Effector memory CD8-positive, alpha-beta T cell (primary cell): ENCODE measurements at regions not wholly inside any gene's neighbourhood (a gene's known extent, or its start where the extent isn't known, plus 50 kb on each side); places are given as distances from the start of the nearest gene placed in this dataset.

Source experiments
- ATAC-seq: fragments of 150-1000 bp; cut with Tn5 transposase; replicated peaks from 2 replicates; pipeline ENCODE4 v1.10.0; 2021; ENCODE audit warnings: mild to moderate bottlenecking, moderate library complexity
- DNase-seq, 3 experiments: peaks; one replicate each; pipeline ENCODE4 v3.0.0; 2021
- H3K27ac Mint-ChIP-seq, 2 donors: one replicate each; pipeline ENCODE4 v1.8.0; 2022; ENCODE audit warnings: mild to moderate bottlenecking in 2 of 2, mixed read lengths in 2 of 2, moderate library complexity in 2 of 2
- H3K27me3 Mint-ChIP-seq, 2 donors: one replicate each; pipeline ENCODE4 v1.8.0; 2022; ENCODE audit warnings: mixed read lengths in 2 of 2
- H3K36me3 Mint-ChIP-seq: one replicate; pipeline ENCODE4 v1.8.0; 2022; ENCODE audit warnings: mild to moderate bottlenecking, moderate library complexity, mixed read lengths; ENCODE audit not compliant: insufficient read depth
- H3K4me1 Mint-ChIP-seq, 2 donors: one replicate each; pipeline ENCODE4 v1.8.0; 2022; ENCODE audit warnings: low read depth in 2 of 2, mixed read lengths in 2 of 2
- H3K4me3 Mint-ChIP-seq, 2 donors: one replicate each; pipeline ENCODE4 v1.8.0; 2022; ENCODE audit warnings: mild to moderate bottlenecking in 2 of 2, mixed read lengths in 2 of 2, moderate library complexity in 2 of 2
- H3K9me3 Mint-ChIP-seq, 2 donors: one replicate each; pipeline ENCODE4 v1.8.0; 2022; ENCODE audit warnings: mixed read lengths in 2 of 2

DNA sequence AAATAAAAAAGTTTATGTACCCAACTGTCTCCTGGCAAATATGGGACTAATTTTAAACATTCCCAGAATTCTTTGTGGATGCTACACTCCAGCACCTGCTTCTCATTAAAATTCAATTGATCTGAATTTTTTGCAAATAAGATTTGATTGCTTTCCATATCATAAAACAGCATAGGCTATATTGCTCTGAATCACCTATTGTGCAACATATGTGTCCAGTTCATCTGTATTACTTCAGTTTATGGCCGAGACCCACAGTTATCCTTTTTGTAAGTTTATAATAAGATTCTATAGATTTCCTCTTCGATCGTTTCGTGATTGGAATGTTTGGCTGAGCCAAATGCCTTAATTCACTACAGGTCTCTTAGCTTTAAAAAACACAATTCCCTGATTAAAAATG is 351.1 kb downstream of the TFEC start:
- H3K4me1 Mint-ChIP-seq, result no peaks in the 10 kb centered on the region
- no peak overlapping the region for H3K27ac Mint-ChIP-seq
- no peaks in the 10 kb centered on the region for H3K27me3 Mint-ChIP-seq
- H3K4me3 Mint-ChIP-seq, result no peak overlapping the region
- DNase-seq, result no peak
- H3K9me3 Mint-ChIP-seq, result no peaks in the 10 kb centered on the region
- ATAC-seq, result no peak
- peaks cover 3% of the 10 kb centered on the region for H3K36me3 Mint-ChIP-seq

DNA sequence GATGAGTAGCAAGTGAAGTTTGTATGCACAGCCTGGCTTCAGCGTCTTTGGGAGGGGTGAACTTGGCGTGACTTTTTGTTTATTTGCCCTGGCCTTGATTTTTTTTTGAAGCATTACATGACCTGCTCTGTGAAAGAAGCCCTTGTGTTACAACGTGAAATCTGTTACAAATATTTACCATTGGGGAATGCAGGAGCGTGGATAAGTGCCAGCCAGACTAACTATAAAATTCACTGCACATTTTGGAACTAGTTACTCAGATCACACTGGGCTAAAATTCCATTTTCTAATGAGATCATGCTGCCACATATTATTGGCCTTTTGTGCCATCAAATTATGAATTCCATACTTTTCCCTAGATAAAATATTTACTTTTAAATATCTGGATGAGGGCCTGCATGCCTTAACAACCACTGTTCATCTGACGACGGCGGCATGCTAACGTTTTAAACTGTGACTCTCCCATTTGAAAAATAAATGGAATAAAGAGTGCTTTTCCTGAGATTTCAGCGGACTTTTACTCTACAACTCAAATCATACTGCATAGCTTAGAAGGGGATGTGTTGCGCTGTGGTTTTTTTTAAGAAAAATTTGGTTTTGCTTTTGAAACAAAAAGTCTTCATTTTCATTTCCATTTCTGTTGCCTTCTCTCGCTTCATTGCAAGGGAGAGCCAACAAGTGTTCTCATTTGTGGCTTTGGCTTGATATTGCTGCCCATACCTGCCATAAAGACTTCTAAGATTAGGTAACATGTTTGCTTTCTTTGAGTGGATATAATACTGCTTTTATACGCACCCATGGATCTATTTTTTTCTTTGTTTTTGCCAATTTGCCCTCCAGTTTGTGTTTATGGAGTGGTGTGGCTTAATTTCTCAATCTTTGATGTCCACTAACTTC is 352.2 kb downstream of the TFEC start:
- no peaks in the 10 kb centered on the region for H3K4me1 Mint-ChIP-seq
- H3K36me3 Mint-ChIP-seq, result peaks cover 3% of the 10 kb centered on the region
- no peaks in the 10 kb centered on the region for H3K27me3 Mint-ChIP-seq
- no peaks in the 10 kb centered on the region for H3K9me3 Mint-ChIP-seq
- no peak for ATAC-seq
- H3K4me3 Mint-ChIP-seq, result no peak overlapping the region
- no peak overlapping the region for H3K27ac Mint-ChIP-seq
- DNase-seq, result no peak

DNA sequence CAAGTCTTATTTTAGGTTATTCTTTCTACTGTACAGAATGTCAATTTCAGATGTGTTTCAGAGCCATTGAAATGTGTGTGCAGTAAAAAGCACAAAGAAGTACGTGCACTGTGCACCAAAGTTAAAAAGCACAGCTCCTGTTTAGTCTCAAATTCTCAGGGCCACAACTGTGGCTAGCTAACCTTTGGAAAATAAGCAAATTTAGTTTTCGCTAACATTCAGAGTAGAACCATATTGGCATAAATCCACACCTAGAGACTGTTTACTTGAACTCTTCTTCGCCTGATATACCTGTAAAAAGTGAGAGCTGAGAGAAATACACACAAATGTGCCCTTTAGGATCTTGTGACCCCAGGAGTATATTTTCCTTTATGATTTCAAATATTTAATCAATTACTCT is 353.9 kb downstream of the TFEC start:
- H3K4me3 Mint-ChIP-seq, result no peak overlapping the region
- no peaks in the 10 kb centered on the region for H3K9me3 Mint-ChIP-seq
- H3K27me3 Mint-ChIP-seq, result no peaks in the 10 kb centered on the region
- no peak overlapping the region for H3K27ac Mint-ChIP-seq
- ATAC-seq, result no peak
- no peaks in the 10 kb centered on the region for H3K4me1 Mint-ChIP-seq
- H3K36me3 Mint-ChIP-seq, result peaks cover 3% of the 10 kb centered on the region
- DNase-seq, result no peak

DNA sequence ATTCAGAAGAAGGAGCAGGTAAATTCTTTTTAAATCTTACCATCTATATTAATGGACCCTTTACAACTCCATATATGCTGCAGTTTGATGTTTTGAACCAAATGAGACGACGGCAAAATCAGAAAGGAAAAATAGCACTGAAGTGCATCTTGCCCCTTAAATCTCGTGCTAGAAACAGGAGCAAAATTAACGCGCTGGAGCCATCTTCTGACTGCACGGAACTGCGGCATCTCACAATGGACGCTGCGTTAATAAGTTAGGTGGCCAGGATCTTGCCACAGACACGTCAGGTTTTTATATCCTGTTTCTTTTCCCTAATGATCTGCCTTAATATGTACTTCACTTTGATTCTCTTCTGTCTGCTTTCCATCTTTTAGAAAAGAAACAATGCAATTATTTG is 354.5 kb downstream of the TFEC start:
- no peak for DNase-seq

DNA sequence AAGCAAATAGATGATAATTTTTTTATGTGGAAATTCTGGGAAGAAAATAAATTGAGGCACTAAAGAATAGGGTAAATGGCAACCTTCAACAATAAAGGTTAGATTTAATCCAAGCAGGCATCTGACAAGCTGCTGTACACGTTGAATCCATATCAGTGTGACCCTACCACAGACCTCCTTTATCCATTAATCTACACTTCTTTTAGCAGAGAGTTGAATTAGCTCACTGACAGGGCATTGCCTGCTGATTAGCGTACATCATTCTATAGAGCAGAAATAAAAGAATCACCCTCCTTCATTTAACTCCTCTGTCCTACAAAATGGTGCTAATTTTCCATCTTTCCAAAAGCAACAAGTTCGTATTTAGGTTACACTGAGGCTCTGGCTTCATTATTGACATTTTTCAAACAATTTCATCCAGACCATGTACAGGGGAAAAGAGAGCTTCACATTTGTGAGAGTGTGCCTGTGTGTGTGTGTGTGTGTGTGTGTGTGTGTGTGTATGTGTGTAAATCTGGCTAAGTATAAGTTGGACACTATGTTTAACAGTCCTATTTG is 356.0 kb downstream of the TFEC start:
- no peak overlapping the region for H3K27ac Mint-ChIP-seq
- H3K9me3 Mint-ChIP-seq, result no peaks in the 10 kb centered on the region
- no peak for ATAC-seq
- H3K27me3 Mint-ChIP-seq, result no peaks in the 10 kb centered on the region
- no peak for DNase-seq
- peaks cover 3% of the 10 kb centered on the region for H3K36me3 Mint-ChIP-seq
- H3K4me1 Mint-ChIP-seq, result no peaks in the 10 kb centered on the region
- H3K4me3 Mint-ChIP-seq, result no peak overlapping the region

More for the DNA sequence above, 354.5 kb downstream of the TFEC start:
- Mint-ChIP-seq H3K27ac (no peak overlapping the region), H3K4me1 (no peaks in the 10 kb centered on the region), H3K9me3 (no peaks in the 10 kb centered on the region), H3K36me3 (peaks cover 3% of the 10 kb centered on the region), H3K27me3 (no peaks in the 10 kb centered on the region), H3K4me3 (no peak overlapping the region)
- no peak for ATAC-seq

DNA sequence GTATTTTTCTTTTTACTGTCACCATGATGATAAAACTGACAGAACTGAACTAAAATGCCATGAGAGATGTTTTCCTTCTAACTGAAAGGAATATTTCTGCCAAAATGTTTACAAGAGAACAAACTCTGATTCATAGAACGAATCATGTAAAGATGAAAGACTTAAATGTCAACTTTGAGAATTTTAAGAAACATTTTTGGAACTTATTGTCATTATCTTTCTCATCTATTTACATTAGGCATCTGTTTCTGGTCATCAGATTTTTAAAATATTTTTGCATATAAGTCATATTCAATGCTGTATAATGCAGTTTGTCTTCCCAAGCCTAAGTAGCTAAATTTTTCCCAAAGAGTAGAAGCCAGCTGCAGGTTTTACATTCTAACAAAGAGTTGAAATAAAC is 358.5 kb downstream of the TFEC start:
- Mint-ChIP-seq H3K9me3 (no peaks in the 10 kb centered on the region), H3K4me1 (no peaks in the 10 kb centered on the region), H3K36me3 (no peaks in the 10 kb centered on the region), H3K4me3 (no peak overlapping the region), H3K27me3 (no peaks in the 10 kb centered on the region), H3K27ac (no peak overlapping the region)
- no peak for ATAC-seq
- DNase-seq, result no peak

DNA sequence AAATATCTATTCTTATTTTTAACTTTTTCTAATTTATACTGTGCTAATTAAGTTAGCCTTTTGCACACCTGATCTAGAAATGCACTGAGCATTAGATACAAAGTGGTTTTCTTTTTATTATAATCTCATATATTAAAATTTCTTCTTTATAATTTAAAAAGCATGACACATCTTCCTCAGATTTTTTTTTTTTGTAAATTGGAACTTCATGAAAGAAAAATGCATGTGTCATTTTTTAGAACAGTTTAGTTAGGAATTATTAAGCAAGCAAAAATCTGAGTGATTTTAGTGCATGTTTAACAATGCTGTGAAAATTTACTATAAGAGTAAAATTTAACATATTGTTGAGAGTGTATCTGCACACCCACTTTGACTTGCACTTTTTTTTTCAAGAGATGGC is 367.9 kb downstream of the TFEC start:
- no peak overlapping the region for H3K27ac Mint-ChIP-seq
- H3K36me3 Mint-ChIP-seq, result no peaks in the 10 kb centered on the region
- ATAC-seq, result no peak
- no peak for DNase-seq
- H3K4me3 Mint-ChIP-seq, result no peak overlapping the region
- H3K4me1 Mint-ChIP-seq, result no peaks in the 10 kb centered on the region
- peaks cover 0 to 21% of the 10 kb centered on the region in 2 donors for H3K27me3 Mint-ChIP-seq
- H3K9me3 Mint-ChIP-seq, result no peaks in the 10 kb centered on the region

DNA sequence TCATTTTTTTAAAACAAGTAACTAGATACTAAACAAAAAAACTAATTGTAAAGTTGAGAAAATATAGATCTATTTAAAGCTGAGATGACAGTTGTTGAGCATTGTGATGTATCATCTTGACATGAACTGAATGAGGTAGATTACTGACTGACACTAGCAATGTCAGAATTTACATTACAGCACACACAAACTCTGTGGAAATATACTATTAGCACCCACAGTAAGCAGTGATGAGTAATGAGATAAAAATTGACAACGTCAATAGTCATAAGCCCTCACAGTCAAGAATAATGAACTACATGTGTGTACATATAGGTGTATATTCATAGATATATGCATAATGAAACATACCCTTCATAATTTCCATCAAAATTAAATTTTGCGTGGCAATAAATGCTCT is 368.4 kb downstream of the TFEC start:
- Mint-ChIP-seq H3K4me1 (no peaks in the 10 kb centered on the region), H3K27me3 (peaks cover 0 to 21% of the 10 kb centered on the region in 2 donors), H3K36me3 (no peaks in the 10 kb centered on the region), H3K9me3 (no peaks in the 10 kb centered on the region), H3K4me3 (no peak overlapping the region), H3K27ac (no peak overlapping the region)
- DNase-seq (no peak), ATAC-seq (no peak)

DNA sequence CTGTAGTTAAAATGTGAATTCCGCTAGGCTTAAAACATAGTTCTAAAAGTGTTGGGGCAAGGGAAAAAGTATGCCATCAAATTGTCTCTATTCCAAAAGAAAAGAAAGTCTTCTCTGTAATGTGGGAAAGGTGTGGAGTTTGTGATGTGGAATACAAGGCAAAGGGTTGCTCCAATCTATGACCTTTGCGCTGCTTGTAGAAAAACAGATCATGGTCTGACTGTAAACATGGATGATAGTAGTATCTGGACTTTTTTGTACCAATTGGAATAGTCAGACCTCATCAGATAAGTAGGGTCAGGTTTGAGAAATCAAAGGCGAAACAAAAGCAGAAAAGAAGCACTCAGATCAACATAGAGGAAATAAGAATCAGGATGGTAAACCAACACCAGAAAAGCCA is 372.3 kb downstream of the TFEC start:
- ATAC-seq, result no peak
- H3K36me3 Mint-ChIP-seq, result no peaks in the 10 kb centered on the region

DNA sequence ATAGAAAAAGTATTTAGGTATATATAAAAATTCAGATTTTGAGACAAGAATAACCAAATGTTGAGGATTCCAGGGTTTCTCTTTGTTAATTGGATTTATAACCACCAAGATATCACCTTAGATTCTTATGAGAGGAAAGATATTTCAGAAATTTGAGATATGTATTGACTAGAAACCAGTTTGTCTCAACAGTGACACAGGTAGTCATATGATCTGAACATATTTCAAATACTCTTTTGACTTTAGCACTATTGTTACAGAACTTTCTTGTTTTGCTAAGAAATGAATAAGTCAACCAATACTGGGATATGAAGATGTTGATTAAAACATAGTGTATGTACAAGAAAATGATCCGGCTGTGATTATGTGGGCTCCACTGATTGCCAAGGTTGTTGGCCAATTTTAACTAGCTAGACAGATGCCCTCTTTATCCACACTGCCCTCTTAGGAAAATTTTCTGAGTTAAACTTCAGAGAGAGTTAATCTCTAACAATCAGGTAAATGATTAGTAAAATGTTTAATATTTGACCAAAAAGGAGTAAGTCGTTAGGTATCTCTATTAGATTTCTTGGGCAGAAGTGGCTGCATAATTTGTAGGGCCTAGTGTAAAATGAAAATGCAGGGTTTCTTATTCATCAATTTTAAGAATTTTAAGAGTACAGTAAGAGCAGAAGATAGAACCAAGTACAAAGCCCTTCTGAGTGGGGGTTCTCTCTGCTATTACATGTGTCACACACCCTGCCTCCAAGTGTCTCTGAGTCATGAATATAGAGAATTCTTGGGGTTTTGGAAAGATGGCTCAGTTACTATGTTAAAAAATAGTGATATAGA is 376.0 kb downstream of the TFEC start:
- Mint-ChIP-seq H3K36me3 (no peaks in the 10 kb centered on the region), H3K27ac (no peak overlapping the region), H3K27me3 (peaks cover 0 to 18% of the 10 kb centered on the region in 2 donors), H3K4me3 (no peak overlapping the region), H3K9me3 (peaks cover 0 to 2% of the 10 kb centered on the region in 2 donors), H3K4me1 (no peaks in the 10 kb centered on the region)
- DNase-seq (no peak), ATAC-seq (no peak)

More for the DNA sequence above, 372.3 kb downstream of the TFEC start:
- no peak overlapping the region for H3K4me3 Mint-ChIP-seq
- peaks cover 0 to 21% of the 10 kb centered on the region in 2 donors for H3K27me3 Mint-ChIP-seq
- no peaks in the 10 kb centered on the region for H3K9me3 Mint-ChIP-seq
- no peak overlapping the region for H3K27ac Mint-ChIP-seq
- DNase-seq, result no peak
- H3K4me1 Mint-ChIP-seq, result no peaks in the 10 kb centered on the region

DNA sequence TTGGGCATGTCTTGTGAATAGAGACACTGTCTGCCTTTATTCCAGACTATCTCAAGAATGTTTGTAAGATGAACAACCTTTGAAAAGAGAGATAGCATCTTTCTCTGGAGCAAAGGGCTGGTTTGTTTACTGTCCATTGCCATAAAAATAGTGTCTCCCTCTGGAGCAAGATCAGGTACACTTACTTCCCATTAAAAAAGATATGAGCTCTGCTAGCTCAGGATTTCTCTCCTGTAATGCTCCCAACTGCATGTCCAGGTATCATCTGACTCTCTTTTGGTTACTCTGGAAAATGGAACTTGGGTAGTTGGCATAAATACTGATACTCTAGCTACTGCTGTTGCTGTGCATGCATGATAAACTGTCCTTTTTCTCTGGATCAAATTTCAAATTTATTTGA is 381.1 kb downstream of the TFEC start:
- Mint-ChIP-seq H3K27ac (no peak overlapping the region), H3K9me3 (peaks cover 0 to 2% of the 10 kb centered on the region in 2 donors), H3K27me3 (no peaks in the 10 kb centered on the region), H3K36me3 (no peaks in the 10 kb centered on the region), H3K4me1 (peaks cover 0 to 2% of the 10 kb centered on the region in 2 donors), H3K4me3 (no peak overlapping the region)
- no peak for ATAC-seq
- DNase-seq, result no peak

DNA sequence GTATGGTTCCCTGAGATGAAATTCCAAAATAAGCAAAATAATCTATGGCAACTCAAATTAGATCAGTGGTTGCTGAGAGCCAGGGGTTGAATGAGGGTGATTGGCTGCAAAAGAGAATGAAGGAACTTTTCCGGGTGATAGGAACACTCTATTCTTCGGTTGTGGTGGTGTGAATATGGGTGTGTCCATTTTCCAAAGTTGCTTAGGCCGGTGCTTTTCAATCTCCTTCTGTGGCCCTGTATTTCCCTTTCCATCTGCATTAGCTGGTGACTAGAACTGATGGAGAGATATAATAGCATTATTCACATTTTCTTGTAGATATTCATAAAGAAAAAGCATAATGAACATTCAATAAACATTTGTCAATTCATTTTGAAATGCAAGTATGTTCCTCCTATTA is 382.9 kb downstream of the TFEC start:
- H3K27me3 Mint-ChIP-seq, result no peaks in the 10 kb centered on the region
- H3K4me1 Mint-ChIP-seq, result peaks cover 0 to 2% of the 10 kb centered on the region in 2 donors
- no peak for ATAC-seq
- no peak for DNase-seq
- no peaks in the 10 kb centered on the region for H3K36me3 Mint-ChIP-seq
- H3K27ac Mint-ChIP-seq, result no peak overlapping the region
- H3K4me3 Mint-ChIP-seq, result no peak overlapping the region
- peaks cover under 1 to 2% of the 10 kb centered on the region in 2 donors for H3K9me3 Mint-ChIP-seq

DNA sequence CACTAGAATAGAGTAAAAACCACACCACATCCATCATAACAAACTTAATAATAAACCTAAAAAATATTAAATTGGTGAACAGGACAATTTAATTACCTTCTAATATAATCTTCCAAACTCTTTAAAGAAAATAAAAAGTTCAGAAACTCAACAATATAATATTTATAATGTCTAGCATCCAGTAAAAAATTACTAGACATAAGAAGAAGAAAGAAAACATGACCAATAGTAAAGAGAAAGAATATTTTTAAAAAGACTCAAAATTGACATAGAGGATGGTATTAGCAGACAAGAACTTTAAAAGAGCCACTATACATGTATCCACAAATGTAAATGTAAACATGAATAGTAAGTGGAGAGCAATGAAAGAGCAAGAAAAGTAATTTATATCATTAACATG is 388.4 kb downstream of the TFEC start:
- H3K36me3 Mint-ChIP-seq, result no peaks in the 10 kb centered on the region
- no peaks in the 10 kb centered on the region for H3K27me3 Mint-ChIP-seq
- ATAC-seq (no peak), DNase-seq (no peak)
- peaks cover 5 to 6% of the 10 kb centered on the region in 2 donors for H3K9me3 Mint-ChIP-seq
- no peak overlapping the region for H3K4me3 Mint-ChIP-seq
- no peaks in the 10 kb centered on the region for H3K4me1 Mint-ChIP-seq
- no peak overlapping the region for H3K27ac Mint-ChIP-seq
